ENCODE measurements at regions not wholly inside any gene's neighbourhood (a gene's known extent, or its start where the extent isn't known, plus 50 kb on each side); places are given as distances from the start of the nearest gene placed in this dataset.

- no peak for DNase-seq
These were observed 58.6 kb downstream of the PHETA1 start for GRCh38 chr12:111310076-111310870.

DNA sequence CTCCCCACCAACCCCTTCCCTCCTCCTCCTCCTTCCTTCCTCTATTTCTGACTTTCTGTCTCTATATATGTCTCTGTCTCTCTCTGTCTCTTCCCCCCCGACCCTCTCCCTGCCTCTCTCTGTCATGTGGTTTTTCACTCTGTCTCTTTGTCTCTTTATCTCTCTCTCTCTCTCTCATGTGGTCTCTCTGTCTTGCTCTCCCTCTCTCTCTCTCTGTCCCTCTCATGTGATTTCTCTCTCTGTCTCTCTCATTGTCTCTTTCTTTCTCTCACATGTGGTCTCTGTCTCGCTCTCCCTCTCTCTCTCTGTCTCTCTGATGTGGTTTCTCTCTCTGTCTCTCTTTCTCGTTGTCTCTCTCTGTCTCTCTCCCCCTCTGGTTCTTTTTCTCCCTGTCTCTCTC is 59.3 kb downstream of the PHETA1 start:
- DNase-seq: no peak

- no peak for DNase-seq
These were observed 60.4 kb downstream of the PHETA1 start for GRCh38 chr12:111308473-111308872.

- peak; percentile 31 for DNase-seq
These were observed 64.2 kb downstream of the PHETA1 start for GRCh38 chr12:111304642-111305071.

GRCh38 chr12:111303531-111303930 is 65.4 kb downstream of the PHETA1 start:
- DNase-seq: no peak

DNA sequence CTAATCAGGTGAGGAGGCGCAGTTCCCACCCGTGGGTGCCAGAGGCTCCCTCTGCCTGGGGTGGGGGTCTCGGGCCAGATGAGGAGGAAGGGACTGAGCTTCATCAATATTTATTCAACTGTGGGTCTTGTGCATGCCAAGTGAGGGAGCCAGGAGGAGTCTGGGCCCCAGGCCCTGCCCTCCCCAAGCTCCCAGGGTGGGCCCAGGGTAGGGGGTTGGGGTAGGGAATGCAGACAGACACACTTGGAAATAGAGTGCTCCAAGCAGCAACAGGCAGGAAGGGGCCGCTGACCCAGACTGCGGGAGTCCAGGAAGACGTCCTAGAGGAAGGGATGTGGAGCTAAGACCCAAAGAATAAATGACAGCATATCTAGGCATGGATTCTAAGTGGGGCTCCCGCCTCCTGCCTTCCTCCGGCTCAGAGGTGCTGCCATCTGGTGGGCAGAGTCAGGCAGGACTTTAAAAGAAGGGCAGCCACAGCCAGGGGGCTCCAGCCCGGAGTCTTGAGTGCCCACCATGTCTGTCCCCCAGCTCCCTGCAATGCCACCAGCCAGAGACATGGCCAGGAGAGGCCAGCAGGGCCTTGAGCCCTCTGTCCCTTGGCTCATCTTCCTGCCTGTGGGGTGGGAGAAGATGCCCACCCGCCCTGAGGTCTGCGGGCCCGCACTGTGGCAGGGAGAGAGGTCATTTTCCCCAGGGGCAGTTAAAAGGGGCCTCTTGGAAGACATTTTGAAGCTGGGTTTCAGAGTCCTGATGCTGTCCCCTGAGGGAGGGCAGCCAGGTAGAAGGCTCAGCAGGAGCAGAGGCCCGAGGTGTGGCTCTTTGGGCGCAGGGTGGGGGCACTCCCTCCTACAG is 70.1 kb downstream of the PHETA1 start:
- peak; percentile 80 for DNase-seq

DNA sequence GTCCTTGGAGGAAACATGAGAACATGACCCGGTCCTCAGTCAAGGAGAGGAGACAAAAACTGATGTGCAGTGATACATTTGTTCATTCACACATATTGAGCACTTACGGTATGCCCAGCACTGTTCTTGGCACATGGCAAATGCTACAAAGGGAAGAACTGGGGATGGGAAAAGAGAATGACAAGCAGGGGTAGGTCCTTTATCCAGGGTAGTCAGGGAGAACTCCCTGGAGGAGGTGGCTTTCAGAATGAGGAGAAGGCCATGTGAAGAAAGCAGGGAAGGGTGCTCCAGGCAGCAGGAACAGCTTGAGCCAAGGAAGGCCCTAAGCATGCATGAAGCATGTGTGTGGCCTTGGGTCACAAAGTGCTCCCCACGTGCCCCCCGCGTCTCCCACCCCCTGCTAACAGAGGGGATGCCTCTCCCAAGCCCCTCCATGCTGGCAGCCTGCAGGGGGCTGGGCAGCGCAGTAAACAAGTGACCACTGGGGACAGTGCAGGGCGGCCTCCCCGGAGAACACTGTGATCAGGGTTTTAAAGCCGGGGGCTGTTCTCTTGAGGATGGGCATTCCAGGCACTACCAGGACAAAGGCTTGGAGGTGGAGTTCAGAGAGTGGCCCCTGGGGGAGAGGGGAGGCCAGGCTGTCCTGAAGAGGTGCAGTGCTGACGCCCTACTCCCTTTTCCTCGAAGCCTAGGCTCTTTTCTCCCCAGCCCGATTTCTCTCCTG is 71.0 kb downstream of the PHETA1 start:
- no peak for DNase-seq

DNA sequence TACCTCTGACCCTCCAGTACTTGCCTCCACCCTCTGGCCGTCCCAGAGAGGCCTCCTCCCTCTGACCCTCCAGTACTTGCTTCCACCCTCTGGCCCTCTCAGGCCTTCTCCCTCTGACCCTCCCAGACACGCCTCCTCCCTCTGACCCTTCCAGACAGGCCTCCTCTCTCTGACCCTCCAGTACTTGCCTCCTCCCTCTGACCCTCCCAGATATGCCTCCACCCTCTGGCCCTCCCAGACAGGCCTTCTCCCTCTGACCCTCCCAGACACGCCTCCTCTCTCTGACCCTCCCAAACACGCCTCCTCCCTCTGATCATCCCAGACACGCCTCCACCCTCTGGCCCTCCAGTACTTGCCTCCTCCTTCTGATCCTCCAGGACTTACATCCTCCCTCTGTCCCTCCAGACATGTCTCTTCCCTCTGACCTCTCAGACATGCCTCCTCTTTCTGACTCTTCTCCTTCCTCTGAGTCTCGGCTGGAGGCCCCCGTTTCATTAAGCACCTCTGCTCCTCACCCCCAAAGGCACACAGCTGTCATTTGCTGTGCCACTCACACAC is 71.9 kb downstream of the PHETA1 start:
- DNase-seq: no peak

- DNase-seq: no peak
These were observed 73.7 kb downstream of the PHETA1 start for GRCh38 chr12:111295176-111295575.

DNA sequence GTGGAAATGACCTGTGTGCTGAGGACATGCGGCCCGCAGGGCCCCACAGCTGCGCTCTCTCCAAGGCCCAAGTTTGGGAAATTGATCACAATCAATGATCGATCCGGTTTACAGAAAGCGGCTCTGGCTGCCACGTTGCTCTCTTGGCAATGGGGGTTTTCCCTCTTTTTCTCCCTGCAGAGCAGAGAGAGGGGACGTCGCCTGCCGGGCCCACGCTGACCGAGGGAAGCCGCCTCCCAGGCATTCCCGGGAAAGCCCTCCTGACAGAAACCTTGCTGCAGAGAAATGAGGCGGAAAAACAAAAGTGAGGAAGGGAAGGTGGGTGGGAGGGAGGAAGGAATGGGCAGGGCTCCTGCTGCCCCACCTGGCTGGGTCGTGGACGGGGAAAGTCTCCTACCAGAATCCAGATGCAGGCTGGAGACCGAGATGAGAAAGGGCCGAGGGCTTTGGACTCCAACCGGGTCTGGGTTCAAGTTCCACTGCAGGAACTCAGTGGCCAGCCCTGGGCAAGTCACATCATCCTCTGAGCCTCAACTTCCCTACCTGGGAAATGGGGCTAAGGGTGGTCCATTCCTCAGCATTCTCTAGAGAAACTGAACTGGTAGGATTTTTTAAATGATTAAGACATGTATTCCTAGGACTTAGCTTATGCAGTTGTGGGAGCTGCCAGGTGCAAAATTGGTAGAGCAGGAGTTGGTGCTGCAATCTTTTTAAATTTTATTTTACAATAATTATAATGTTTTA is 75.5 kb downstream of the PHETA1 start:
- no peak for DNase-seq

GRCh38 chr12:111291357-111291756 is 77.5 kb downstream of the PHETA1 start:
- no peak for DNase-seq

DNA sequence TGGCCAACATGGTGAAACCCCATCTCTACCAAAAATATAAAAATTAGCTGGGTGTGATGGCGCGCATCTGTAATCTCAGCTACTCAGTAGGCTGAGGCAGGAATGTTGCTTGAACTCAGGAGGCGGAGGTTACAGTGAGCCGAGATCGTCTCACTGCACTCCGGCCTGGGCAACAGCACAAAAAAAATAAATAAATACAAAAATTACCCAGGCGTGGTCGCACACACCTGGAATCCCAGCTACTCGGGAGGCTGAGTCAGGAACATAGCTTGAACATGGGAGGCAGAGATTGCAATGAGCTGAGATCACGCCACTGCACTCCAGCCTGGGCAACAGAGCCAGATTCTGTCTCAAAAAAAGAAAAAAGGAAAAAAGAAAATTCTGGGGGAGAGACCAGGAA is 80.1 kb downstream of the PHETA1 start:
- no peak for DNase-seq

GRCh38 chr12:111287125-111287900 is 81.6 kb downstream of the PHETA1 start:
- no peak for DNase-seq

DNA sequence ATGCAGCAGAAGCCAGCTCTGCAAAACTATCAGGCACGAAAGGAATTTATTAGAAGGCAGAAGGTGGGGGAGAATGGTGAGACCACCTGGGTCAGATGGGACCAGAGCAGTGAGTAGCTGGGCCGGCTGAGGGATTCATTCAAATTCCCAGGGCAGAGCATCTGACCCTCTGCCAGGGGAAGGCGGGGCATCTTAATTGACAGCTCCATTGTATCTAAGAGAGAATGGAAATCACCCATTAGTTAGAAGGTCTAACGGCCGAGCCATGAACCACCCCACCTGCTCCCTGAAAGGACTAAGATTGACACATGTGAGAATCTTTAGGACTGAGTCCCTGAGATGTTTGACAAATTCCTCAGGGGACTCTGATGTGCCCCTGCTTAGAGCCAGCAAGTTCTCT is 83.7 kb downstream of the PHETA1 start:
- DNase-seq: no peak

- DNase-seq: no peak
These were observed 84.2 kb downstream of the PHETA1 start for GRCh38 chr12:111284709-111285108.

DNA sequence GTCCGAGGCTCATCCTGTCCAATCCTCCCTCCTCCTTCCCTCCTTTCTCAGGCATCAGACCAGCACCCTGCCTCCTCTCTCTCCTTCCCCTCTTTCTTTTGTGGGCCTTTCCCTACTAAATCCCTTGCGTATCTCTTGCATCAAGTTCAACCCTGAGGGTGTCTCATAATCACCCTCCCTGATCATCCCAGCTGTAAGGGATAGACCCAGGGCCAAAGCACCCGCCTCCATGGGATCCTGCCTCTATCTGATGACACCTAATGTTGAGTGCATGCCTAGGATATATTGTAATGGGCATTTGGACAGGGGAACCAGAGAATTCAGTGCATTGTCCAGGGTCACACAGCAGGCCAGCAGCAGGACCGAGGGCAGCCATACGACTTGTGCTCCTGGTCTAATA is 84.9 kb downstream of the PHETA1 start:
- no peak for DNase-seq

DNA sequence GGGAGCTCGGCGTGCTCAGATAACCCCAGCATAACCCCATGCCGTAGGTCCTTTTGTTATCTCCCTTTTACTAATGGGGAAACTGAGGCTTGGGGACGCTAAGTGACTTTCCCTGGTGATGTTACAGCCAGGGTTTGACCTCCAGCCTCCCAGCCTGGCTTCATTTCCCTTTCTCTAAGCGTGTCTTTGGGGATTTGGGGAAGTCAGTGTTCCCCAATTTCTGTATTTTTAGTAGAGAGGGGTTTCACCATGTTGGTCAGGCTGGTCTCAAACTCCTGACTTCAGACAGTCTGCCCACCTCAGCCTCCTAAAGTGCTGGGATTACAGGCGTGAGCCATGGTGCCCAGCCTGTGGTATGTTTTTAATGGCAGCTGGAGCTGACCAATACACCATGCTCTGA is 85.4 kb downstream of the PHETA1 start:
- no peak for DNase-seq

DNA sequence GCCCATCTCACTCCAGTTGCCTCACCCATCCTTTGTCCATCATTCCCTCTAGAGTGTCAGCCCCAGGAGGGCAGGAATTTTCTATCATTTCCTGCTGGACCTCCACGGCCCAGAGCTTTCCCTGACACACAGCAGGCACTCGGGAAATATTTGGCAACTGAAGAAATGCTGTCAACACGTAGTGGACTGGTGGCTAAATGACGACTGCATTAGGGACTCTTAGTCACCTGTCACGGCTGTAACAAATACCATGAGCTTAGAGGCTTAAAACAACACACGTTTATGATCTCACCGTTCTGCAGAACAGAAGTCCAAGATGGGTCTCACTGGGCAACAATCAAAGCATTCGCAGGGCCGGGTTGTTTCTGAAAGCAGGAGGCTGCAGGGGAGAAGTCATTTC is 91.3 kb downstream of the PHETA1 start:
- no peak for DNase-seq

GRCh38 chr12:111276146-111276545 is 92.7 kb downstream of the PHETA1 start:
- no peak for DNase-seq

- DNase-seq: no peak
These were observed 93.6 kb downstream of the PHETA1 start for GRCh38 chr12:111275308-111275707.

DNA sequence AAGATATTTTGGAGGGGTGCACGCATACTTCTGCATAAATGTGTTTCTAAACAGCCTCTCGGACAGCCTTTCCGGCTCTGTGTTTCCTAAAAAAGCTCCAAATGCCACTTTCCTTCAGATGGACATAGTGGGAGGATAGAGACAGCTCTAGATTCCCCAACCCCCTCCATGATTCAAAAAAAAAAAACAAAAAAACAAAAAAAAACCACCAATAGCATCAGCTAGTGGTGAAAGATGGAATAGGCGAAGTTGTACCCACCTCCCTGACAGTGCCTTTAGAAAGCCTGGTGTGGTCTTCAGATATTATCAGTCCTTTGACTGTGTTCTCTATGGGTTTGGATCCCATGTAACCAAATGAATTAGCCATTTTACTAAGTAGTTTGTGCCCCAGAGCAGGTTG is 94.1 kb downstream of the PHETA1 start:
- peak; percentile 46 for DNase-seq

All from hematopoietic multipotent progenitor cell treated with erythropoietin and hydrocortisone succinate and interleukin-3 and kit ligand, for 6 days (in vitro differentiated cells).